ENCODE measurements at regions not wholly inside any gene's neighbourhood (a gene's known extent, or its start where the extent isn't known, plus 50 kb on each side); places are given as distances from the start of the nearest gene placed in this dataset.

DNA sequence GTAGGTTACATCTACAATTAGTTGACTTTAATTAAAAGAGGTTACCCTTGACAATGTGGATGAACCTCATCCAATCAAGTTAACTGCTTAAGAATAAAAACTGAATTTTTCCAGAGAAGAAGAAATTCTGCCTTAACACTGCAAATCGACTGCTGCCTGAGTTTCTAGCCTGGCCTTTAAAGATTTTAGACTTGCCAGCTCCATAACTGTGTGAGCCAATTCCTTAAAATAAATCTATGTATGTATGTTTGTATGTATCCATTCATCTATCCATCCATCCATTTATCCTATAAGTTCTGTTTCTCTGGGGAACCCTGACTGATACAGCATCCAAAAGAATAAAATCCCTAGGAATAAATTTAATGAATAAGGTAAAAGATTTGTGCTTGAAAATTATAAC is 136.1 kb downstream of the TMEM38B start:
- peaks cover 0 to 3% (median 1%) of the 10 kb centered on the region in 4 experiments; a peak in 2 of 7 replicates for H3K4me1 ChIP-seq (replicated peaks in 1 of 4; ENCODE audit: control insufficient read depth in 3 of 4, insufficient read depth in 4 of 4, low read length in 3 of 4)
- no peak overlapping the region for H2BK120ac ChIP-seq (replicated peaks; ENCODE audit: low read depth, low read length)
- no peak overlapping the region for H4K8ac ChIP-seq (ENCODE audit: extremely low read depth, insufficient read depth, low read length)
- no peak overlapping the region for H4K91ac ChIP-seq (replicated peaks; ENCODE audit: insufficient read length, low read length)
- DNase-seq (ENCODE audit: low read depth in 1 of 2, low spot score in 2 of 2) (no peak), FAIRE-seq (no peak)
- H3K27ac ChIP-seq (ENCODE audit: low read depth, low read length) = no peak overlapping the region
- TF ChIP-seq RNF2 (IDR thresholded peaks at IDR 0.05; ENCODE audit: borderline replicate concordance, low read depth, low read length, missing control alignments, poor library complexity, severe bottlenecking) (no peak), MAFK (IDR thresholded peaks at IDR 0.05; ENCODE audit: low read depth, low read length) (no peak), SP2 (IDR thresholded peaks at IDR 0.05; ENCODE audit: low read length) (no peak), SRF (IDR thresholded peaks at IDR 0.05; ENCODE audit: low read depth, low read length) (no peak), TEAD4 (IDR thresholded peaks at IDR 0.05; ENCODE audit: low read depth, low read length) (no peak), TCF12 (IDR thresholded peaks at IDR 0.05; ENCODE audit: low read depth, low read length) (no peak)
- no peak overlapping the region for H2BK12ac ChIP-seq (ENCODE audit: low read depth, low read length)
- no peaks in the 10 kb centered on the region for H3K9me3 ChIP-seq (ENCODE audit: insufficient read depth in 2 of 2, low read depth in 1 of 2, low read length in 1 of 2)
- no peak overlapping the region for H3K14ac ChIP-seq (ENCODE audit: insufficient read length)
- no peak overlapping the region for H3K4me2 ChIP-seq (ENCODE audit: insufficient read depth in 1 of 2, low read depth in 2 of 2, low read length in 2 of 2)
- H3K36me3 ChIP-seq (ENCODE audit: control insufficient read depth in 2 of 4, insufficient read depth in 4 of 4, low read length in 3 of 4) = no peaks in the 10 kb centered on the region
- no peak overlapping the region for H3K23ac ChIP-seq (ENCODE audit: insufficient read length)
- H3K23me2 ChIP-seq (ENCODE audit: low read depth, low read length) = no peaks in the 10 kb centered on the region
- no peaks in the 10 kb centered on the region; a peak in 1 of 7 replicates for H3K27me3 ChIP-seq (replicated peaks in 1 of 4; ENCODE audit: control insufficient read depth in 3 of 4, extremely low read depth in 1 of 4, insufficient read depth in 3 of 4, low read length in 3 of 4)
- H3K79me2 ChIP-seq (ENCODE audit: control insufficient read depth in 1 of 2, insufficient read depth in 2 of 2, low read length in 2 of 2) = no peaks in the 10 kb centered on the region; a peak in 1 of 4 replicates
- no peaks in the 10 kb centered on the region for H4K20me1 ChIP-seq (replicated peaks in 1 of 2; ENCODE audit: control insufficient read depth in 1 of 2, insufficient read depth in 2 of 2, low read length in 2 of 2)
- no peaks in the 10 kb centered on the region for H3K79me1 ChIP-seq (ENCODE audit: low read depth, low read length)
- H2BK15ac ChIP-seq (ENCODE audit: low read length) = no peak overlapping the region
- CTCF ChIA-PET (ENCODE audit: partially characterized antibody) = interaction anchor here (1.5 to 1.6 kb wide), 2 partner anchors 10 to 11 kb away, joined by 4 read pairs; no protein-coding TSS in a partner anchor
- H2BK20ac ChIP-seq (ENCODE audit: low read length) = no peak overlapping the region
- no peak overlapping the region for H3K4ac ChIP-seq (replicated peaks; ENCODE audit: insufficient read length, low read depth, low read length)
- H3K56ac ChIP-seq (replicated peaks; ENCODE audit: insufficient read length, low read depth, low read length) = no peak overlapping the region
- no peak overlapping the region for H2AFZ ChIP-seq (ENCODE audit: low read length)
- no peak overlapping the region for H2BK5ac ChIP-seq (ENCODE audit: low read depth, low read length)
- no peak overlapping the region for H3K18ac ChIP-seq (ENCODE audit: extremely low read depth, low read length)
- H4K5ac ChIP-seq (ENCODE audit: insufficient read length, low read depth, low read length) = no peak overlapping the region
- POLR2A ChIA-PET (ENCODE audit: partially characterized antibody) = no interaction called here
- no peak overlapping the region for H3K4me3 ChIP-seq (ENCODE audit: extremely low read depth in 1 of 4, insufficient read depth in 2 of 4, low read depth in 3 of 4, low read length in 4 of 4)
- no peak overlapping the region for H2AK5ac ChIP-seq (ENCODE audit: low read depth, low read length)
- WGBS, 2 experiments (ENCODE audit: extremely low coverage in 1 of 2, insufficient coverage in 1 of 2, insufficient read length in 1 of 2, insufficient replicate concordance in 2 of 2, low coverage in 1 of 2, low lambda C conversion rate in 2 of 2, missing lambda C conversion rate in 1 of 2) = 59% methylated on average over 1 of the region's 1 CpG; no CpG with 5 or more reads in 1 of the 2 experiments
- H3K9ac ChIP-seq (replicated peaks in 1 of 4; ENCODE audit: extremely low read depth in 1 of 4, low read depth in 3 of 4, low read length in 3 of 4) = no peak overlapping the region

All from H1 (cell line).